ENCODE measurements at regions not wholly inside any gene's neighbourhood (a gene's known extent, or its start where the extent isn't known, plus 50 kb on each side); places are given as distances from the start of the nearest gene placed in this dataset.

DNA sequence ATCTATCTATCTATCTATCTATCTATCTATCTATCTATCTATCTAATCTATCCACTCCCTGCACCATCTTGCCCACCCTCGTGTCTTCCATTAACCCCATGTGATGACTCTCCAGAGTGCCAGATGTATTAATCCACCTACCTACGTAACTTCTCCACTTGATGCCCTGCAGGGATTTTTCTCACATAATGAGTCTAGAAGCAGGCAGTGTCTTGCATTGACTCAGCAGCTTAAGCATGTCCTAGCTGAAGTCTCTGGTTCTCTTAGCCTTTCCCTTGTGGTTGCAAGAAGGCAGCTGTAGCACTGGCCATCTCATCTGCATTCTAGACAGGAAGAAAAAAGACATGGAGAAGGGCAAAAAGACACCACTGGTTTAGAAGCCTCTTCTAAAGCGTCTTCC is 96.7 kb upstream of the ALDH1B1 start:
- no peak overlapping the region for H3K4me3 ChIP-seq (ENCODE audit: low read length)
- TF ChIP-seq, protein P1, sequence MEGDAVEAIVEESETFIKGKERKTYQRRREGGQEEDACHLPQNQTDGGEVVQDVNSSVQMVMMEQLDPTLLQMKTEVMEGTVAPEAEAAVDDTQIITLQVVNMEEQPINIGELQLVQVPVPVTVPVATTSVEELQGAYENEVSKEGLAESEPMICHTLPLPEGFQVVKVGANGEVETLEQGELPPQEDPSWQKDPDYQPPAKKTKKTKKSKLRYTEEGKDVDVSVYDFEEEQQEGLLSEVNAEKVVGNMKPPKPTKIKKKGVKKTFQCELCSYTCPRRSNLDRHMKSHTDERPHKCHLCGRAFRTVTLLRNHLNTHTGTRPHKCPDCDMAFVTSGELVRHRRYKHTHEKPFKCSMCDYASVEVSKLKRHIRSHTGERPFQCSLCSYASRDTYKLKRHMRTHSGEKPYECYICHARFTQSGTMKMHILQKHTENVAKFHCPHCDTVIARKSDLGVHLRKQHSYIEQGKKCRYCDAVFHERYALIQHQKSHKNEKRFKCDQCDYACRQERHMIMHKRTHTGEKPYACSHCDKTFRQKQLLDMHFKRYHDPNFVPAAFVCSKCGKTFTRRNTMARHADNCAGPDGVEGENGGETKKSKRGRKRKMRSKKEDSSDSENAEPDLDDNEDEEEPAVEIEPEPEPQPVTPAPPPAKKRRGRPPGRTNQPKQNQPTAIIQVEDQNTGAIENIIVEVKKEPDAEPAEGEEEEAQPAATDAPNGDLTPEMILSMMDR (conservative IDR thresholded peaks at IDR 0.05; ENCODE audit: low read depth, low read length), result no peak
- DNase-seq (ENCODE audit: low read depth), result no peak

DNA sequence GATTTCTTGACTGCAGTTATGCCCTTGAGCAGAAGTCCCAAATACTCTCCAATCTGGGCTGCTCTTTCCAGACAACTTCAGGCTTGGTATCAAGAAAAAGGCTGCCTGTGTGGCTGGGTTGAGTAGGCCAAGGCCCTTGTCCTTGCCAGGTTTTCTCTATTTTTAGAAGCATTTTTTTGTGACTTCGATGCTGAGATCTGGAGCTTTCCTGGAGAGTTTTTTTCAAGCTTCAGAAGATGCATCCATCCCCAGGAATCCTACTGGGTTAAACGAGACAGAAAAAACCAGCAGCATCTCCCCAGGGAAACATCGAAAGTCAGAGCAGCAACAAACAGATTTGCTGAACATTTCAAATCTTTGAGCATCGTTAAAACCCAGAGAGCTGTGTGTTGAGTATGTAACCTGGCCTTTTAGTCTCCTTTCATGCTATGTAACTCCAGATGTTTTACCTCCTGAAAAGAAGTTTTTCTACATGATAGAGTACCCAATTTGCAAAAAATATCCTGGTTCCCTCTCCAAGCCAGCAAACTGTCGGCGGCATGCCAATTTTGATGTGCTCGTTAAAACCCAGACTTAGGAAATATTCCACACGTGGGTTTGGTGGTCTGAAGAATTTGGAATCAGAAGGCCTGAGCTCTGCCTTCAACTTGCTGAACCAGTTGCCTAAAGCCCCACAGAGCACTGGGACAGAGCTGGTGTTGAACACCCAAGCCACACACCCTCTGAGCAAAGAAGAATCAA is 98.1 kb upstream of the ALDH1B1 start:
- H3K4me3 ChIP-seq (ENCODE audit: low read length), result no peak overlapping the region
- DNase-seq (ENCODE audit: low read depth), result no peak
- TF ChIP-seq, protein P1 (conservative IDR thresholded peaks at IDR 0.05; ENCODE audit: low read depth, low read length), result no peak

DNA sequence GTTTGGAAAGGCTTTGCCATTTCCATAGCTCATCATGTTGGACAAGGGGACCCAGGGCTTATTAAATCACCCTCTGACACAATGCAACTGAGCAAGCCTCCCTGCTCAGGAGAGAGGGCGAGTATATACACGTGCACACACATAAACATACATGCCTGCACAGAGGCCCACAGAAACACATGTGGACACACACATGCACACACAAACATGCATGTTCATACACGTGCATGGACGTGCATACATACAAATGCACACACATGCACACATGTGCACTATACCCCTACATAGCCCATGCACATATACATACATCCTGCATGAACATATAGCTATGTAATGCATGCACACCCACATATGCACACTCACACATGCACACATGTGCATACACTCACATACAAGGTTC is 99.5 kb upstream of the ALDH1B1 start:
- TF ChIP-seq, protein P1 (conservative IDR thresholded peaks at IDR 0.05; ENCODE audit: low read depth, low read length), result no peak
- H3K4me3 ChIP-seq (ENCODE audit: low read length), result no peak overlapping the region
- no peak for DNase-seq (ENCODE audit: low read depth)

DNA sequence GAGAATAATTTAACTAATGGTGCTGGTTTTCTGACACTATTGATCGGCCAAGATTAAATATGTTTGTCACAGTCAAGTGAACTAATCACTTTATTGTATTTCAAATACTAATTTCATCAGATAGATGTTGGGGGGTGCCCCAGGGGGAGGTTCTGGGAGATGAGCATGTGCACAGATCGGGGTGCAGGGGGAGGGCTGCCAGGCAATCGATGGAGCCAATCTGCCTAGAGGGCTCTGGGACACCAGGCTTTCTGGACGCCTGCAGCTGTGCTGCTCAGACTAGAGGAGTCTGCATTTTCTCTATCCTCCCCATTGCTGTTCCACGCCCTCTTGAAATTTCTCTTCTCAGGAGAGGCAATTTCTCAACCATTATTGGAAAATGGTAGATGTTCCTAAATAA is 100.0 kb upstream of the ALDH1B1 start:
- no peak overlapping the region for H3K4me3 ChIP-seq (ENCODE audit: low read length)
- TF ChIP-seq, protein P1 (conservative IDR thresholded peaks at IDR 0.05; ENCODE audit: low read depth, low read length), result no peak
- DNase-seq (ENCODE audit: low read depth), result no peak

DNA sequence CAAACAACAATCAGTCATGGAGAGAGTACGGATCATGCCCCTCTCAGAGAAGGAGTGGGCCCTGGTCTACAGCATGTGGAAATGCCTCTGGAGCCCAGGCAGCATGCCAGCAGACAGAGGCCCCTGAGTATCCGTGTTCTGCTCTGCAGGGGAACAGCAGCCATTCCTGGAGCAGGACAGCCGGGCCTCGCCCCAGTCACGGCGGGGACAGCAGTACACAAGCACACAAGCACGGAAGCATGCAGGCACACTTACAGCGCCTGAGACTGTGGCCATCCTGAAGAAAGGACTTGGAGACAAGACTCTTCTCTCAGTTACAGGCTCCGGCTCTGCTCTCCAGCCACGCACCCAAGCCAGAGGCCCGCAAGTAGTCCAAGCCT is 102.6 kb upstream of the ALDH1B1 start:
- no peak for DNase-seq (ENCODE audit: low read depth)
- H3K4me3 ChIP-seq (ENCODE audit: low read length), result no peak overlapping the region
- TF ChIP-seq, protein P1 (conservative IDR thresholded peaks at IDR 0.05; ENCODE audit: low read depth, low read length), result no peak

DNA sequence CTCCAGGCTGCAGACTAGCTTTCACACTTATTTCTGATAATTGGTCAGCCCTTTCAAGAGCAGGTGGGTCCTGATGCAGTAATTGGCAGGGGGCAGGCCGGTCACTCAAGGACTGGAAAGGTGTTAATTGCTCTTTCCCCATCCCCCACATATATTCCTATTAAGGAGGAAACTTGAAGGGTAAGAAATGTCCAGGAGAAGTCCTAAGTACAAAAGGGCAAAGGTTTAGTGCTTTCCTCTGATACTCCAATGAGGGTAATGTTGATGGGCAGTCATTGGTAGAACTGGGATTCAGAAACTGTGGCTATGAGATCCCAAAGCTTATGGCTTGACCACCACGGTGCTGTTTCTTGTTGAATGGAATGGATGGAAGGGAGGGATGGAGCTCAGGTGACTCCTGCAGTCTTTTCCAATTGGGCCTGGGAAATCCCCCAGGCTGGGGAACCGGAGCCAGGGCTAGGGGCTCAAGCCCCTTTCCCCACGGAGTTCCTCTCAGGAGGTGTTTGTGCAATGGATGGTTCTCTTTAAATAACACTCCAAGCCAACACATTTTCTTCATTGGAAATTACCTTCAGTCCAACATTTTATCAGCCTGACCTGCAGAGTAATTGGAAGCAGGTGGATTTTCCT is 103.2 kb upstream of the ALDH1B1 start:
- TF ChIP-seq, protein P1 (conservative IDR thresholded peaks at IDR 0.05; ENCODE audit: low read depth, low read length), result no peak
- no peak for DNase-seq (ENCODE audit: low read depth)
- H3K4me3 ChIP-seq (ENCODE audit: low read length), result no peak overlapping the region

DNA sequence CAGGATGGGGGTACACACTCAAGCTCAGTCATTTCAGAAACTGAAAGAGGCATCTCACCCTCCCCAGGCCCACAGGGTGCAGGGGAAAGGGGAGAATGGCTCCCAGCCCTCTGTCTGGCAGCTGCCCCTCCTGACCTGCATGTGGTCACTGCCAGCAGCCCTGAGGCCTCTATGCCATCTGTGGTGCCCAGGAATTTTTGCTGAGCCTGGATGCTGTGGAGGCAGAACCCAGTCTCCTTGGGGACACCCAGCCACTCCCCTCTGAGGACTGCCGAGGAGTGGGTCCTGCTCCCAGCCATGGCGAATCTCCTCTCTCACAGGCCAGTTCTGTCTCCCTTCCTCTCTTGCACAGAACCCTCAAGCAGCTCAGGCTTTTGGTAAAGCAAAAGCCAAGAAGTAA is 104.0 kb upstream of the ALDH1B1 start:
- no peak for DNase-seq (ENCODE audit: low read depth)
- H3K4me3 ChIP-seq (ENCODE audit: low read length), result no peak overlapping the region
- TF ChIP-seq, protein P1 (conservative IDR thresholded peaks at IDR 0.05; ENCODE audit: low read depth, low read length), result no peak
